GM12865 (cell line): ENCODE measurements at regions not wholly inside any gene's neighbourhood (a gene's known extent, or its start where the extent isn't known, plus 50 kb on each side); places are given as distances from the start of the nearest gene placed in this dataset.
A peak's percentile ranks its signal among the peaks of the same experiment; 100 is the strongest.

ENCODE experiments used
- DNase-seq: peaks from one replicate; pipeline ENCODE4 v3.0.0; 2010; ENCODE audit warnings: low read depth
- H3K4me3 ChIP-seq: 2 replicates; pipeline ENCODE4 v1.5.1; 2011; ENCODE audit warnings: mild to moderate bottlenecking, low read depth, low read length, control low read depth
- TF ChIP-seq, protein P1 (sequence below): IDR thresholded peaks from 2 replicates; pipeline ENCODE4 v1.5.1; 2011; ENCODE audit warnings: low read length, control low read depth, low read depth, inconsistent platforms; ENCODE audit not compliant: insufficient read depth; ENCODE audit errors: missing control alignments

DNA sequence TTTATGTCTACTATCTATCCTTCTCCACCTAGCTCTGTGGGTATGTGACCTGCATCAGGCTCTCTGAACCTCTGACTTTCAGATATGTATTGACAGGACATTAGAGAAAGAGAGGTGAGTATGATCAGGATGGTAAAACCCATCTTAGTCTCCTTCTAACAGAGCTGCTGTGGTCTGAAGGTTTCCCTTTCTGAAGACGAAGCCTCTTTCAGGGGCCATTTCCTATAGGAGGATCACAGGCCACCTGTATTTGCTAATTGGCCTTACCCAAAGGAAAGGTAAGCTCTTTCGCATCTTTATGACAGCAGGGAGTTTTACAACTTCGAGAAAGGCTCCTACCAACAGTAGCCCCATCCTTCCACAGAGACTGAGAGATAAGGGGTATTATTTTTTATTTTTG lies 442.9 kb downstream of the KCNJ3 start:
- DNase-seq, result peak; percentile 38
- no peak overlapping the region for H3K4me3 ChIP-seq
- TF ChIP-seq, protein P1, sequence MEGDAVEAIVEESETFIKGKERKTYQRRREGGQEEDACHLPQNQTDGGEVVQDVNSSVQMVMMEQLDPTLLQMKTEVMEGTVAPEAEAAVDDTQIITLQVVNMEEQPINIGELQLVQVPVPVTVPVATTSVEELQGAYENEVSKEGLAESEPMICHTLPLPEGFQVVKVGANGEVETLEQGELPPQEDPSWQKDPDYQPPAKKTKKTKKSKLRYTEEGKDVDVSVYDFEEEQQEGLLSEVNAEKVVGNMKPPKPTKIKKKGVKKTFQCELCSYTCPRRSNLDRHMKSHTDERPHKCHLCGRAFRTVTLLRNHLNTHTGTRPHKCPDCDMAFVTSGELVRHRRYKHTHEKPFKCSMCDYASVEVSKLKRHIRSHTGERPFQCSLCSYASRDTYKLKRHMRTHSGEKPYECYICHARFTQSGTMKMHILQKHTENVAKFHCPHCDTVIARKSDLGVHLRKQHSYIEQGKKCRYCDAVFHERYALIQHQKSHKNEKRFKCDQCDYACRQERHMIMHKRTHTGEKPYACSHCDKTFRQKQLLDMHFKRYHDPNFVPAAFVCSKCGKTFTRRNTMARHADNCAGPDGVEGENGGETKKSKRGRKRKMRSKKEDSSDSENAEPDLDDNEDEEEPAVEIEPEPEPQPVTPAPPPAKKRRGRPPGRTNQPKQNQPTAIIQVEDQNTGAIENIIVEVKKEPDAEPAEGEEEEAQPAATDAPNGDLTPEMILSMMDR, result no peak

DNA sequence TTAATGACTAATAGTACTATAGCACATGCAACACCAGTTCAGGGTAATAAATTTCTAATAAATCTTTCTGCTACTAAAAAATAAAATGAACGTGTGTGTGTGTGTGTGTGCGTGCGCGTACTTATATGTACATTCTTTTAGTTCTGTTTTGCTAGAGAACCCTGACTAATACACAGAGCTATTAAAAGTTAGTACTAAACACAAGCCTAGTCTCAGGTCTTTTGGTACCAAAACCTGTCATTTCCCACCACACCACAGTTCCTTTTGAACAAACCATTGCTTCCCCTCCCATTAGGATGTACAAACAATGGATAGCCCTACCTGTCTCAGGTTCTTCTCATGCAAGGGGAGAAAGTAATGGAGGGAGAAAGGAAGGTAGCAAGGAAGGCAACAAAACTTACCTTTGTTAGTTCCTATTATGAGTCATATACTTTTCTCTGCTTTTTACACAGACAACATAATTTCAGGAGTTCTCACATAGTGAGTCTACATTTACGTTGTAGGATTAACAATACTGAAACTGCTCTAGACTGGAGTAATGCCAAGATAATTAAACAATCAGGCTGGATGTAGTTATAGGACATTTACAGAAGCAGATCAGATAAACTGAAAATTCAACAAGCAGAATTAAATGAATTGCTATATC lies 427.2 kb downstream of the KCNJ3 start:
- DNase-seq, result no peak
- TF ChIP-seq, protein P1, result no peak
- H3K4me3 ChIP-seq, result no peak overlapping the region

DNA sequence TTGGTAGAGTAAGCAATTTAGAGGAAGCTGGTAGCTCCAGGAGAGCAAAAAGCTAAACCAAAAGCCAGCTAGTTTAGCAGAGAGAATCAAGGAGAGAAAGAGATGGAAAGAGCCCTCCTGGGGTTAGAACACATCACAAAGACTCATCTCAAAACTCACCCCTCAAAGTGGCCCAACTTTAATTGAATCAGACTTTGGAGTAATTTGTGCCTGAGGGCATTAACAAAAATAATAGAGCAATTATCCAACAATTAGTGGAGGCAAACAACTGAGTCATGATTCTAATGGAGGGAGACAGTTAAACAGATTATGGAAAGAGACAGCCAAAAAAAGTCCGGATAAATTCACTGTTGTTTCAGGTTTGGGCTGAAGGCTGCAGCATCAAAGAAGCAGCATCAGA lies 417.4 kb downstream of the KCNJ3 start:
- DNase-seq, result no peak
- TF ChIP-seq, protein P1, result no peak
- H3K4me3 ChIP-seq, result no peak overlapping the region

DNA sequence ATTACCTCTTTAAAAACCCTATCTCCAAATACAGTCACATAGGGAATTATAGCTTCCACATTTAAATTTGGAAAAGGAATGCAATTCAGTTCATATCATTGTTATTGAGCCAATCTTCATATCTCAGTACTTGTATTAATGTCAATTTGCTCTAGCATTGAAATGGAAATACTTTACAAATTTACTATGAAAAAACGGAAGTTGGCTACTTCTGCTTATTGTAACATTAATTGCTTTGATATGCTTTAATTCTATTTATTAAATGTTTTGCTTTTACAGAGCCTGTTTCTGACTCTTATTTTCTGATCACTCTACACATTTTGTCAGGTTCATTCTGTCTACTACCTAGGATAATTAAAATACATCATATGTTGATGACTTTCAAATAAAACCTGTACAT lies 412.6 kb downstream of the KCNJ3 start:
- no peak overlapping the region for H3K4me3 ChIP-seq
- DNase-seq, result no peak
- TF ChIP-seq, protein P1, result no peak

DNA sequence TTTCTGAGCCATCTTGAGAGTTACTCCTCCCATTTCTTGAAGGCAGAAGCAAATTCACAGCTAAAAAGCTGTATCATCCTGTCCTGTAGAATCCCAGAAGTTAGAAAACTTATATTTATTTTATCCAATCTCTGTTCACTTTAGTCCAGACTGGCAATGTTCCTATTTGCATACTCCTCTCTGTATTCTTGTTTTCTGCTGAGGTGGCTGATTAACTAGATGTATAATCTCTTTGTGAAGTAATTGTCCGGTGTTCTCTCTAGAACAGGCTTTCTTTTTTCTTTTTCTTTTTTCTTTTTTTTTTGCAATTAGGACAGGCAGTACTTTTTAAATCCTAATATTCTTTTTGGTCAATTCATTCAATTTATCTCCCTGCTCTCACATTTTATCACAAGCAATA lies 411.0 kb downstream of the KCNJ3 start:
- DNase-seq, result no peak

DNA sequence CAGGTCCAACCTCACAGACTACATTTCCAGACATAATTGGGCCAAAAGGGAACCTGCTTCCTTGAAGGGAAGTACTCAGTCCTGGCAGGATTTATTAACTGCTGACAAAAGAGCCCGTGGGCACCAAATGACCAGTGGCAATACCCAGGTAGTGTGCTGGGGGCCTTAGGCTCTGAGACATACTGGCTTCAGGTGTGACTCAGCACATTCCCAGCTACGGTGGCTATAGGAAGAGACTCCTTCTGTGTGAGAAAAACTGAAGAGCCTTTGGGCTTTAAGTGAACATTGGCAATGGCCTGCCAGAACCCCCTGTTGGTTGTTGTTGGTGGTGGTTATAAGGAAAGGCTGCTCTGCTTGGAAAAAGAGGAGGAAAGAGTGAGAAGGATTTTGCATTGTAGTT lies 401.8 kb downstream of the KCNJ3 start:
- no peak overlapping the region for H3K4me3 ChIP-seq
- TF ChIP-seq, protein P1, result no peak
- DNase-seq, result no peak

More for the DNA sequence above, 411.0 kb downstream of the KCNJ3 start:
- TF ChIP-seq, protein P1, result no peak
- no peak overlapping the region for H3K4me3 ChIP-seq

DNA sequence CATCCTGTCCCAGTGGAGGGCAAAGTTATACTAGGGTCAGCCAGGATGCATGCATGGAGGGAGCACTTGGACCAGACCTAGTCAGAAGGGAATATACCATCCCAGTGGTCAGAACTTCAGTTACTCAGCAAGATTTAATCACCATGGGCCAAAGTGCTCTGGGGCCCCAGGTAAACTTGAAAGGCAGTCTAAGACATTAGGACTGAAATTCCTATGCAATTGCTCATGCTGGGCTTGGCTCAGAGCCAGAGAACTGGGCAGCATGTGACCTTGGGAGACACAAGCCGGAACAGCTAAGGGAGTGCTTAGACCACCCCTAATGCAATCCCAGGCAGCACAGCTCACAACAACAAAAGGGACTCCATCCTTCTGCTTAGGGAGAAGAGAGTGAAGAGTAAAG lies 401.3 kb downstream of the KCNJ3 start:
- TF ChIP-seq, protein P1, result no peak
- no peak overlapping the region for H3K4me3 ChIP-seq
- DNase-seq, result no peak
